OCI-M1 (cell line): ENCODE measurements at regions not wholly inside any gene's neighbourhood (a gene's known extent, or its start where the extent isn't known, plus 50 kb on each side); places are given as distances from the start of the nearest gene placed in this dataset.

ENCODE experiments used
- DNase-seq: peaks from one replicate; lab custom pipeline; 2025; lab: John Stamatoyannopoulos, UW

GRCh38 chr13:22126433-22127021 lies 455.7 kb downstream of the FGF9 start:
- peak; percentile 60 for DNase-seq

- DNase-seq = no peak
Measured at GRCh38 chr13:22127277-22128164, 456.6 kb downstream of the FGF9 start.

- no peak for DNase-seq
Measured at GRCh38 chr13:22128441-22129408, 457.9 kb downstream of the FGF9 start.

- DNase-seq = no peak
Measured at GRCh38 chr13:22130254-22130653, 459.4 kb downstream of the FGF9 start.

GRCh38 chr13:22134261-22134660 lies 463.4 kb downstream of the FGF9 start:
- no peak for DNase-seq

GRCh38 chr13:22135446-22135845 lies 464.6 kb downstream of the FGF9 start:
- DNase-seq = peak; percentile 25

GRCh38 chr13:22137361-22138050 lies 466.6 kb downstream of the FGF9 start:
- DNase-seq = no peak

- DNase-seq = no peak
Measured at GRCh38 chr13:22138947-22139346, 468.1 kb downstream of the FGF9 start.

- DNase-seq = no peak
Measured at GRCh38 chr13:22141716-22142115, 470.8 kb downstream of the FGF9 start.

- DNase-seq = no peak
Measured at GRCh38 chr13:22143671-22144070, 472.8 kb downstream of the FGF9 start.

- no peak for DNase-seq
Measured at GRCh38 chr13:22144806-22145205, 473.9 kb downstream of the FGF9 start.

- DNase-seq = no peak
Measured at GRCh38 chr13:22148187-22148586, 477.3 kb downstream of the FGF9 start.

GRCh38 chr13:22152751-22153150 lies 481.9 kb downstream of the FGF9 start:
- DNase-seq = peak; percentile 15

- no peak for DNase-seq
Measured at GRCh38 chr13:22154041-22154440, 483.2 kb downstream of the FGF9 start.

GRCh38 chr13:22161871-22162270 lies 491.0 kb downstream of the FGF9 start:
- DNase-seq = no peak

GRCh38 chr13:22162889-22163288 lies 492.0 kb downstream of the FGF9 start:
- DNase-seq = peak; percentile 73

- no peak for DNase-seq
Measured at GRCh38 chr13:22168437-22169190, 497.7 kb downstream of the FGF9 start.

GRCh38 chr13:22169473-22169872 lies 498.6 kb downstream of the FGF9 start:
- peak; percentile 11 for DNase-seq

GRCh38 chr13:22173610-22174009 lies 502.7 kb downstream of the FGF9 start:
- DNase-seq = no peak

- no peak for DNase-seq
Measured at GRCh38 chr13:22175241-22175640, 504.4 kb downstream of the FGF9 start.

GRCh38 chr13:22175815-22176214 lies 504.9 kb downstream of the FGF9 start:
- no peak for DNase-seq
